ENCODE measurements at regions not wholly inside any gene's neighbourhood (a gene's known extent, or its start where the extent isn't known, plus 50 kb on each side); places are given as distances from the start of the nearest gene placed in this dataset.
"Not testable (repeated sequence)": the region's sequence is repeated elsewhere in the genome, so short reads cannot be mapped to it uniquely, and the experiment has no call there.

- no peak overlapping the region for H2AFZ ChIP-seq
- H3K36me3 ChIP-seq (ENCODE audit: low read depth): no peaks in the 10 kb centered on the region
- no peaks in the 10 kb centered on the region for H3K27me3 ChIP-seq (replicated peaks; ENCODE audit: insufficient read depth)
- H3K4me2 ChIP-seq (ENCODE audit: unreplicated experiment): no peak overlapping the region
- H4K20me1 ChIP-seq (ENCODE audit: insufficient read depth): no peaks in the 10 kb centered on the region
- no peak overlapping the region for H3K27ac ChIP-seq
- H3K9me3 ChIP-seq (ENCODE audit: low read depth): no peaks in the 10 kb centered on the region
- DNase-seq: no peak
- H3F3A ChIP-seq (ENCODE audit: insufficient read depth): no peaks in the 10 kb centered on the region
- in situ Hi-C loops (cut with MboI): no loop called here
- no peak overlapping the region for H3K4me3 ChIP-seq
- no peaks in the 10 kb centered on the region for H3K79me2 ChIP-seq (ENCODE audit: insufficient read depth)
- H3K4me1 ChIP-seq (ENCODE audit: insufficient read depth): no peaks in the 10 kb centered on the region
- no peak overlapping the region for H3K9ac ChIP-seq
- no peaks in the 10 kb centered on the region for H3K9me2 ChIP-seq (ENCODE audit: insufficient read depth)
- TF ChIP-seq EZH2 (IDR thresholded peaks at IDR 0.05; ENCODE audit: insufficient read depth, poor library complexity, severe bottlenecking): no peak
- no peak for TF ChIP-seq EZH2phosphoT487 (IDR thresholded peaks at IDR 0.05; ENCODE audit: insufficient read depth, low read depth)
These were observed 156.1 kb upstream of the IRS4 start for GRCh38 chrX:108892501-108892900.

- TF ChIP-seq EZH2phosphoT487 (IDR thresholded peaks at IDR 0.05; ENCODE audit: insufficient read depth, low read depth) (no peak), EZH2 (IDR thresholded peaks at IDR 0.05; ENCODE audit: insufficient read depth, poor library complexity, severe bottlenecking) (no peak)
- Histone ChIP-seq H3K4me1 (ENCODE audit: insufficient read depth) (no peaks in the 10 kb centered on the region), H3K9me2 (ENCODE audit: insufficient read depth) (no peaks in the 10 kb centered on the region), H3K36me3 (ENCODE audit: low read depth) (no peaks in the 10 kb centered on the region), H4K20me1 (ENCODE audit: insufficient read depth) (no peaks in the 10 kb centered on the region), H3K79me2 (ENCODE audit: insufficient read depth) (no peaks in the 10 kb centered on the region), H3K27ac (no peak overlapping the region), H3K9me3 (ENCODE audit: low read depth) (no peaks in the 10 kb centered on the region), H3K4me2 (ENCODE audit: unreplicated experiment) (no peak overlapping the region), H2AFZ (no peak overlapping the region), H3K9ac (no peak overlapping the region), H3K4me3 (no peak overlapping the region), H3K27me3 (replicated peaks; ENCODE audit: insufficient read depth) (no peaks in the 10 kb centered on the region), H3F3A (ENCODE audit: insufficient read depth) (no peaks in the 10 kb centered on the region)
- in situ Hi-C loops (cut with MboI): no loop called here
- DNase-seq: no peak
These were observed 139.2 kb upstream of the IRS4 start for GRCh38 chrX:108875548-108875947.

- H3K36me3 ChIP-seq (ENCODE audit: low read depth); DNase-seq; H3K4me2 ChIP-seq (ENCODE audit: unreplicated experiment); H2AFZ ChIP-seq; H3K27me3 ChIP-seq (replicated peaks; ENCODE audit: insufficient read depth); H3K79me2 ChIP-seq (ENCODE audit: insufficient read depth); H3K4me1 ChIP-seq (ENCODE audit: insufficient read depth); H3K9me2 ChIP-seq (ENCODE audit: insufficient read depth); in situ Hi-C loops (cut with MboI); H3F3A ChIP-seq (ENCODE audit: insufficient read depth); H3K27ac ChIP-seq; H3K9ac ChIP-seq; H3K9me3 ChIP-seq (ENCODE audit: low read depth); H3K4me3 ChIP-seq; H4K20me1 ChIP-seq (ENCODE audit: insufficient read depth): not testable (repeated sequence)
- WGBS, 2 experiments (ENCODE audit: low coverage in 1 of 2, low lambda C conversion rate in 2 of 2, missing lambda C conversion rate in 2 of 2): 18 to 36% methylated on average over 1 of the region's 1 CpG
These were observed 106.7 kb upstream of the IRS4 start for GRCh38 chrX:108843039-108843438.

GRCh38 chrX:108833993-108834392 is 97.6 kb upstream of the IRS4 start:
- in situ Hi-C loops (cut with MboI): no loop called here
- H3K9ac ChIP-seq: no peak overlapping the region
- H2AFZ ChIP-seq: no peak overlapping the region
- H3K9me2 ChIP-seq (ENCODE audit: insufficient read depth): no peaks in the 10 kb centered on the region
- TF ChIP-seq EZH2 (IDR thresholded peaks at IDR 0.05; ENCODE audit: insufficient read depth, poor library complexity, severe bottlenecking): no peak
- no peak for TF ChIP-seq EZH2phosphoT487 (IDR thresholded peaks at IDR 0.05; ENCODE audit: insufficient read depth, low read depth)
- no peak overlapping the region for H3K27ac ChIP-seq
- no peak overlapping the region for H3K4me3 ChIP-seq
- no peaks in the 10 kb centered on the region for H3K27me3 ChIP-seq (replicated peaks; ENCODE audit: insufficient read depth)
- DNase-seq: no peak
- H4K20me1 ChIP-seq (ENCODE audit: insufficient read depth): no peaks in the 10 kb centered on the region
- H3K79me2 ChIP-seq (ENCODE audit: insufficient read depth): no peaks in the 10 kb centered on the region
- no peaks in the 10 kb centered on the region for H3K9me3 ChIP-seq (ENCODE audit: low read depth)
- no peaks in the 10 kb centered on the region for H3F3A ChIP-seq (ENCODE audit: insufficient read depth)
- no peaks in the 10 kb centered on the region for H3K4me1 ChIP-seq (ENCODE audit: insufficient read depth)
- WGBS, 2 experiments (ENCODE audit: low coverage in 1 of 2, low lambda C conversion rate in 2 of 2, missing lambda C conversion rate in 2 of 2): 27 to 36% methylated on average over 4 of the region's 4 CpGs
- H3K4me2 ChIP-seq (ENCODE audit: unreplicated experiment): no peak overlapping the region
- H3K36me3 ChIP-seq (ENCODE audit: low read depth): no peaks in the 10 kb centered on the region

GRCh38 chrX:108811891-108812290 is 75.5 kb upstream of the IRS4 start:
- in situ Hi-C loops (cut with MboI): no loop called here
- no peaks in the 10 kb centered on the region for H3K27me3 ChIP-seq (replicated peaks; ENCODE audit: insufficient read depth)
- TF ChIP-seq EZH2phosphoT487 (IDR thresholded peaks at IDR 0.05; ENCODE audit: insufficient read depth, low read depth): no peak
- no peak for TF ChIP-seq EZH2 (IDR thresholded peaks at IDR 0.05; ENCODE audit: insufficient read depth, poor library complexity, severe bottlenecking)
- no peak overlapping the region for H3K9ac ChIP-seq
- H3K27ac ChIP-seq: no peak overlapping the region
- no peaks in the 10 kb centered on the region for H3K9me3 ChIP-seq (ENCODE audit: low read depth)
- H3K4me2 ChIP-seq (ENCODE audit: unreplicated experiment): no peak overlapping the region
- no peaks in the 10 kb centered on the region for H3F3A ChIP-seq (ENCODE audit: insufficient read depth)
- no peaks in the 10 kb centered on the region for H4K20me1 ChIP-seq (ENCODE audit: insufficient read depth)
- DNase-seq: no peak
- no peaks in the 10 kb centered on the region for H3K36me3 ChIP-seq (ENCODE audit: low read depth)
- no peak overlapping the region for H3K4me3 ChIP-seq
- no peak overlapping the region for H2AFZ ChIP-seq
- H3K4me1 ChIP-seq (ENCODE audit: insufficient read depth): no peaks in the 10 kb centered on the region
- no peaks in the 10 kb centered on the region for H3K79me2 ChIP-seq (ENCODE audit: insufficient read depth)
- no peaks in the 10 kb centered on the region for H3K9me2 ChIP-seq (ENCODE audit: insufficient read depth)

Data from GM23248 (cell line).